Parathyroid adenoma (tissue), 2 donors: ENCODE measurements at regions not wholly inside any gene's neighbourhood (a gene's known extent, or its start where the extent isn't known, plus 50 kb on each side); places are given as distances from the start of the nearest gene placed in this dataset.

Source experiments
- H2AFZ ChIP-seq: fragments of 300-600 bp; sonication (generic); one replicate; pipeline ENCODE4 v1.7.0; 2017; ENCODE audit warnings: antibody characterized with exemption, mild to moderate bottlenecking
- H3K27ac ChIP-seq: fragments of 300-600 bp; sonication (generic); one replicate; pipeline ENCODE4 v1.7.0; 2017
- H3K27me3 ChIP-seq: fragments of 300-600 bp; sonication (generic); one replicate; pipeline ENCODE4 v1.7.0; 2017; ENCODE audit warnings: low read length; ENCODE audit not compliant: control insufficient read depth, insufficient read depth
- H3K36me3 ChIP-seq: fragments of 300-600 bp; sonication (generic); one replicate; pipeline ENCODE4 v1.7.0; 2017; ENCODE audit warnings: low read length; ENCODE audit not compliant: control insufficient read depth, insufficient read depth
- H3K4me1 ChIP-seq: fragments of 300-600 bp; sonication (generic); one replicate; pipeline ENCODE4 v1.7.0; 2017; ENCODE audit warnings: control low read depth
- H3K4me2 ChIP-seq: fragments of 300-600 bp; sonication (generic); one replicate; pipeline ENCODE4 v1.7.0; 2017; ENCODE audit warnings: low read length
- H3K4me3 ChIP-seq: fragments of 300-600 bp; sonication (generic); one replicate; pipeline ENCODE4 v1.7.0; 2017; ENCODE audit warnings: low read depth, low read length
- H3K79me2 ChIP-seq: fragments of 300-600 bp; sonication (generic); one replicate; pipeline ENCODE4 v1.7.0; 2017; ENCODE audit warnings: control low read depth
- H3K9ac ChIP-seq: fragments of 300-600 bp; sonication (generic); one replicate; pipeline ENCODE4 v1.7.0; 2017; ENCODE audit warnings: mild to moderate bottlenecking
- H3K9me3 ChIP-seq: fragments of 300-600 bp; sonication (generic); one replicate; pipeline ENCODE4 v1.7.0; 2017; ENCODE audit warnings: low read length; ENCODE audit not compliant: control insufficient read depth
- CTCF ChIP-seq: fragments of 300-600 bp; sonication (generic); IDR thresholded peaks from one replicate; pipeline ENCODE4 v1.7.0; 2017; ENCODE audit warnings: antibody characterized with exemption, mild to moderate bottlenecking
- donor health status: primary hyperparathyroidism.

GRCh38 chr15:47355759-47356158, 361.5 kb upstream of the SEMA6D start:
- Histone ChIP-seq H3K27ac (no peak overlapping the region), H3K27me3 (no peaks in the 10 kb centered on the region), H3K36me3 (no peaks in the 10 kb centered on the region), H3K4me1 (peaks cover 3% of the 10 kb centered on the region), H2AFZ (no peak overlapping the region), H3K4me2 (no peak overlapping the region), H3K4me3 (no peak overlapping the region), H3K79me2 (no peaks in the 10 kb centered on the region), H3K9me3 (no peaks in the 10 kb centered on the region), H3K9ac (no peak overlapping the region)
- no peak for TF ChIP-seq CTCF

GRCh38 chr15:47356297-47356696, 361.0 kb upstream of the SEMA6D start:
- Histone ChIP-seq H3K4me1 (no peaks in the 10 kb centered on the region), H3K27me3 (no peaks in the 10 kb centered on the region), H3K4me2 (no peak overlapping the region), H3K4me3 (no peak overlapping the region), H3K36me3 (no peaks in the 10 kb centered on the region), H3K27ac (no peak overlapping the region), H2AFZ (no peak overlapping the region), H3K79me2 (no peaks in the 10 kb centered on the region), H3K9me3 (no peaks in the 10 kb centered on the region), H3K9ac (no peak overlapping the region)
- no peak for TF ChIP-seq CTCF

DNA sequence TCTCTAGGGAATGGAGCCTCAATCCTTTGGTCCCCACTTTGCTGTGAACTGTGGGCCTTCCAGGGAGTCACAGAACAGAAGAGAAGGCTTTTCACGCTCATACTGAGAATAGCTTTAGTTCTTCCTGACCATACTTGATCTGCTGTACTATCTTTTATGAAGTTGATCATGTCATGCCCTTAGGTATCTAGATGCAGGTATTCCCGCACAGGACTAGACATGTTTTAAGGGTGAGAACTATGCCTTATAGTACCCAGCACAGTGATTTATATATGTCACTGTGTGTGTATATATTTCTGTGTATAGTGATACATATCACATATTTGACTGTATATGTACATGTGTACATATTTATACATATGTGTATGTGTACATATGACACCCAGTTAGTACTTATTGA, 358.4 kb upstream of the SEMA6D start:
- TF ChIP-seq CTCF = no peak

DNA sequence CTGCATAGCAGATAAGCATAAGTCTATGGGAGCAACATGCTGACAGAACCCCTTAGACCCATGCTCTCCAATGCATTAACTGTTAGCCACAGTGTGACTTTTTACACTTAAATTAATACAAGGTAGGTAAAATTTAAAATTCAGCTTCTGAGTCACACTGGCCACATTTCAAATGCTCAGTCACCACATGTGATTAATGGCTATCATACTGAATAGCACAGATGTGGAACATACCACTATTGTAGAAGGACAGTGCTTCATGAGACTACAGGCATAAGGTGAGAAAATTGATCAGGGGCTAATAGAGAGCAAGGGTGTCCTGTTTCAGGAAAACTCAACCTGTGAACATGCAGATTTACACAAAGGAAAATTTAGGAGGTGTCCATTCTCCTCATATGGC, 357.0 kb upstream of the SEMA6D start:
- H3K9me3 ChIP-seq = no peaks in the 10 kb centered on the region
- no peaks in the 10 kb centered on the region for H3K27me3 ChIP-seq
- H3K4me3 ChIP-seq = no peak overlapping the region
- no peak overlapping the region for H2AFZ ChIP-seq
- TF ChIP-seq CTCF = no peak
- no peak overlapping the region for H3K4me2 ChIP-seq
- no peaks in the 10 kb centered on the region for H3K79me2 ChIP-seq
- H3K4me1 ChIP-seq = peaks cover 3% of the 10 kb centered on the region
- no peak overlapping the region for H3K27ac ChIP-seq
- H3K9ac ChIP-seq = no peak overlapping the region
- H3K36me3 ChIP-seq = no peaks in the 10 kb centered on the region

More for the DNA sequence above, 358.4 kb upstream of the SEMA6D start:
- Histone ChIP-seq H3K4me2 (no peak overlapping the region), H3K36me3 (no peaks in the 10 kb centered on the region), H3K4me1 (peaks cover 3% of the 10 kb centered on the region), H3K27ac (no peak overlapping the region), H3K79me2 (no peaks in the 10 kb centered on the region), H3K4me3 (no peak overlapping the region), H3K9me3 (no peaks in the 10 kb centered on the region), H3K9ac (no peak overlapping the region), H3K27me3 (no peaks in the 10 kb centered on the region), H2AFZ (no peak overlapping the region)

GRCh38 chr15:47362118-47362905, 355.0 kb upstream of the SEMA6D start:
- no peak overlapping the region for H2AFZ ChIP-seq
- no peak overlapping the region for H3K4me3 ChIP-seq
- H3K4me2 ChIP-seq = no peak overlapping the region
- H3K36me3 ChIP-seq = no peaks in the 10 kb centered on the region
- no peaks in the 10 kb centered on the region for H3K27me3 ChIP-seq
- no peak overlapping the region for H3K9ac ChIP-seq
- H3K9me3 ChIP-seq = no peaks in the 10 kb centered on the region
- H3K27ac ChIP-seq = no peak overlapping the region
- H3K4me1 ChIP-seq = peaks cover 3% of the 10 kb centered on the region
- no peaks in the 10 kb centered on the region for H3K79me2 ChIP-seq
- TF ChIP-seq CTCF = no peak
